ENCODE measurements at regions not wholly inside any gene's neighbourhood (a gene's known extent, or its start where the extent isn't known, plus 50 kb on each side); places are given as distances from the start of the nearest gene placed in this dataset.

GRCh38 chr4:133593764-133594163 lies 444.7 kb downstream of the PCDH10 start:
- ChIA-PET CTCF (no interaction called here), POLR2A (no interaction called here)
- H3K4me1 ChIP-seq, result no peaks in the 10 kb centered on the region
- H3K4me2 ChIP-seq, result no peak overlapping the region
- ATAC-seq, result no peak
- H3K9me3 ChIP-seq, result no peaks in the 10 kb centered on the region
- TF ChIP-seq HOXB13 (CRISPR knock-in tag; IDR thresholded peaks at IDR 0.05; ENCODE audit: low read depth) (no peak), FOSL2 (IDR thresholded peaks at IDR 0.05) (no peak), FOSL2 (CRISPR knock-in tag; IDR thresholded peaks at IDR 0.05) (no peak), ZC3H11A (IDR thresholded peaks at IDR 0.05) (no peak), RAD21 (conservative IDR thresholded peaks at IDR 0.05 in 1 of 2, IDR thresholded peaks at IDR 0.05 in 1 of 2) (no peak), NFE2L2 (conservative IDR thresholded peaks at IDR 0.05; ENCODE audit: low read length) (no peak), RFX5 (IDR thresholded peaks at IDR 0.05) (no peak), ATOH8 (CRISPR knock-in tag; IDR thresholded peaks at IDR 0.05; ENCODE audit: low read depth) (no peak), REST (IDR thresholded peaks at IDR 0.05) (no peak), FOSB (CRISPR knock-in tag; IDR thresholded peaks at IDR 0.05) (no peak)
- no peak overlapping the region for H3K4me3 ChIP-seq
- no peak overlapping the region for H3K27ac ChIP-seq
- DNase-seq (ENCODE audit: low read depth in 1 of 2, low spot score in 1 of 2), result no peak
- FAIRE-seq, result no peak

- CTCF ChIA-PET, result no interaction called here
- Histone ChIP-seq H3K4me1 (no peaks in the 10 kb centered on the region), H3K4me3 (no peak overlapping the region), H3K27ac (no peak overlapping the region), H3K4me2 (no peak overlapping the region), H3K9me3 (no peaks in the 10 kb centered on the region)
- no peak for ATAC-seq
- FAIRE-seq, result no peak
- no peak for DNase-seq (ENCODE audit: low read depth in 1 of 2, low spot score in 1 of 2)
- TF ChIP-seq ZSCAN20 (CRISPR knock-in tag; IDR thresholded peaks at IDR 0.05) (no peak), CTCF (IDR thresholded peaks at IDR 0.05) (no peak), JUNB (IDR thresholded peaks at IDR 0.05) (no peak), ZNF302 (CRISPR knock-in tag; IDR thresholded peaks at IDR 0.05) (no peak), NPAS2 (CRISPR knock-in tag; IDR thresholded peaks at IDR 0.05; ENCODE audit: borderline replicate concordance) (no peak), USF2 (IDR thresholded peaks at IDR 0.05) (no peak), NFE2L2 (conservative IDR thresholded peaks at IDR 0.05; ENCODE audit: low read length) (no peak), EP300 (IDR thresholded peaks at IDR 0.05) (no peak), HOXB13 (CRISPR knock-in tag; IDR thresholded peaks at IDR 0.05; ENCODE audit: low read depth) (no peak), MYC (IDR thresholded peaks at IDR 0.05; ENCODE audit: borderline replicate concordance, low read length) (no peak), HDAC2 (IDR thresholded peaks at IDR 0.05) (no peak), HOXA7 (CRISPR knock-in tag; IDR thresholded peaks at IDR 0.05) (no peak), HES2 (IDR thresholded peaks at IDR 0.05) (no peak), RNF2 (IDR thresholded peaks at IDR 0.05; ENCODE audit: borderline replicate concordance, low read depth) (no peak)
- WGBS (ENCODE audit: missing lambda C conversion rate), result 54% methylated on average over 5 of the region's 7 CpGs
- POLR2A ChIA-PET, result no interaction called here
Observed at GRCh38 chr4:133592591-133592990, 443.5 kb downstream of the PCDH10 start.

All from A549 (cell line).